Stimulated activated CD8-positive, alpha-beta memory T cell treated with anti-CD3 and anti-CD28 coated beads, Interleukin-15, amount 100 ng/mL, for 48 hours (primary cell): ENCODE measurements at regions not wholly inside any gene's neighbourhood (a gene's known extent, or its start where the extent isn't known, plus 50 kb on each side); places are given as distances from the start of the nearest gene placed in this dataset.
"Not testable (repeated sequence)": the region's sequence is repeated elsewhere in the genome, so short reads cannot be mapped to it uniquely, and the experiment has no call there.

Source experiments
- DNase-seq, 2 donors: peaks; one replicate each; pipeline ENCODE4 v3.0.0-alpha.2; 2020; ENCODE audit warnings: low read depth in 2 of 2

- DNase-seq: no peak
Measured at GRCh38 chr10:8280946-8281345, 226.5 kb downstream of the GATA3 start.

GRCh38 chr10:8282340-8282739 is 227.9 kb downstream of the GATA3 start:
- DNase-seq: no peak

GRCh38 chr10:8283166-8283905 is 228.8 kb downstream of the GATA3 start:
- no peak for DNase-seq

- DNase-seq: no peak
Measured at GRCh38 chr10:8283986-8284385, 229.5 kb downstream of the GATA3 start.

- not testable (repeated sequence) for DNase-seq
Measured at GRCh38 chr10:8285970-8286369, 231.5 kb downstream of the GATA3 start.

- no peak for DNase-seq
Measured at GRCh38 chr10:8288600-8288999, 234.1 kb downstream of the GATA3 start.

GRCh38 chr10:8289186-8289924 is 234.9 kb downstream of the GATA3 start:
- DNase-seq: no peak

GRCh38 chr10:8294779-8295178 is 240.3 kb downstream of the GATA3 start:
- no peak for DNase-seq

- DNase-seq: no peak
Measured at GRCh38 chr10:8295311-8295710, 240.8 kb downstream of the GATA3 start.

GRCh38 chr10:8296090-8296733 is 241.7 kb downstream of the GATA3 start:
- DNase-seq: no peak

- no peak for DNase-seq
Measured at GRCh38 chr10:8296734-8297101, 242.2 kb downstream of the GATA3 start.

GRCh38 chr10:8297107-8297506 is 242.6 kb downstream of the GATA3 start:
- DNase-seq: no peak

GRCh38 chr10:8297959-8298358 is 243.5 kb downstream of the GATA3 start:
- no peak for DNase-seq

GRCh38 chr10:8298896-8299570 is 244.5 kb downstream of the GATA3 start:
- DNase-seq: no peak

- no peak for DNase-seq
Measured at GRCh38 chr10:8300925-8301324, 246.4 kb downstream of the GATA3 start.

- no peak for DNase-seq
Measured at GRCh38 chr10:8301333-8301732, 246.8 kb downstream of the GATA3 start.

- no peak for DNase-seq
Measured at GRCh38 chr10:8301831-8302230, 247.3 kb downstream of the GATA3 start.

- DNase-seq: no peak
Measured at GRCh38 chr10:8302565-8302964, 248.1 kb downstream of the GATA3 start.

GRCh38 chr10:8304861-8305260 is 250.4 kb downstream of the GATA3 start:
- no peak for DNase-seq

- no peak for DNase-seq
Measured at GRCh38 chr10:8305876-8306652, 251.6 kb downstream of the GATA3 start.

GRCh38 chr10:8306685-8307364 is 252.3 kb downstream of the GATA3 start:
- no peak for DNase-seq
